Bronchial epithelial cell (primary cell): ENCODE measurements at regions not wholly inside any gene's neighbourhood (a gene's known extent, or its start where the extent isn't known, plus 50 kb on each side); places are given as distances from the start of the nearest gene placed in this dataset.

ENCODE experiments used
- DNase-seq: peaks from one replicate; pipeline ENCODE4 v3.0.0-alpha.2; 2010; ENCODE audit warnings: low read depth
- FAIRE-seq: peaks from 2 replicates; lab custom pipeline; 2011; peaks lifted over from hg19 to GRCh38; lab: Jason Lieb, UNC
- H3K27me3 ChIP-seq: 2 replicates; pipeline ENCODE4 v1.5.1; 2011; ENCODE audit warnings: low read length; ENCODE audit not compliant: control insufficient read depth, insufficient read depth
- H3K36me3 ChIP-seq: 2 replicates; pipeline ENCODE4 v1.5.1; 2011; ENCODE audit warnings: low read length; ENCODE audit not compliant: control insufficient read depth, insufficient read depth
- H3K4me3 ChIP-seq: 2 replicates; pipeline ENCODE4 v1.5.1; 2011; ENCODE audit warnings: mild to moderate bottlenecking, low read depth, low read length, control low read depth
- CTCF ChIP-seq: IDR thresholded peaks from 2 replicates; pipeline ENCODE4 v1.5.1; 2011; ENCODE audit warnings: mild to moderate bottlenecking, moderate library complexity, low read length, control low read depth, inconsistent platforms; ENCODE audit not compliant: insufficient read depth, severe bottlenecking

GRCh38 chr1:81431624-81432000, 369.1 kb upstream of the ADGRL2 start:
- DNase-seq: no peak
- Histone ChIP-seq H3K36me3 (no peaks in the 10 kb centered on the region), H3K4me3 (no peak overlapping the region), H3K27me3 (no peaks in the 10 kb centered on the region)
- no peak for FAIRE-seq
- TF ChIP-seq CTCF: no peak

GRCh38 chr1:81430955-81431623, 369.6 kb upstream of the ADGRL2 start:
- FAIRE-seq: no peak
- Histone ChIP-seq H3K4me3 (no peak overlapping the region), H3K27me3 (no peaks in the 10 kb centered on the region), H3K36me3 (no peaks in the 10 kb centered on the region)
- TF ChIP-seq CTCF: no peak
- DNase-seq: no peak

GRCh38 chr1:81430236-81430938, 370.3 kb upstream of the ADGRL2 start:
- no peak for TF ChIP-seq CTCF
- FAIRE-seq: no peak

GRCh38 chr1:81428998-81429397, 371.7 kb upstream of the ADGRL2 start:
- DNase-seq (no peak), FAIRE-seq (no peak)
- Histone ChIP-seq H3K36me3 (no peaks in the 10 kb centered on the region), H3K27me3 (no peaks in the 10 kb centered on the region), H3K4me3 (no peak overlapping the region)
- no peak for TF ChIP-seq CTCF

More at GRCh38 chr1:81430236-81430938, 370.3 kb upstream of the ADGRL2 start:
- no peaks in the 10 kb centered on the region for H3K36me3 ChIP-seq
- no peaks in the 10 kb centered on the region for H3K27me3 ChIP-seq
- no peak overlapping the region for H3K4me3 ChIP-seq
- no peak for DNase-seq

GRCh38 chr1:81424816-81425215, 375.9 kb upstream of the ADGRL2 start:
- no peak overlapping the region for H3K4me3 ChIP-seq
- DNase-seq (no peak), FAIRE-seq (no peak)
- no peaks in the 10 kb centered on the region for H3K36me3 ChIP-seq
- no peak for TF ChIP-seq CTCF
- H3K27me3 ChIP-seq: no peaks in the 10 kb centered on the region
